Transverse colon (tissue), 4 donors: ENCODE measurements at regions not wholly inside any gene's neighbourhood (a gene's known extent, or its start where the extent isn't known, plus 50 kb on each side); places are given as distances from the start of the nearest gene placed in this dataset.

Experiments
- CTCF ChIP-seq, 5 experiments: fragments of 200-600 bp in 3 of 5; fragments of 450-650 bp in 2 of 5; sonication (generic) in 3 of 5; IDR thresholded peaks; 1 replicate in 2 of 5; 2 replicates in 3 of 5; pipeline ENCODE4 v1.5.1; 2016 to 2017; ENCODE audit warnings: antibody characterized with exemption in 5 of 5, inconsistent platforms in 3 of 5, mild to moderate bottlenecking in 2 of 5, moderate library complexity in 1 of 5
- EP300 ChIP-seq: sonication (generic); formaldehyde crosslinking; IDR thresholded peaks from one replicate; pipeline ENCODE4 v1.6.1; 2017; ENCODE audit warnings: antibody characterized with exemption, low read depth
- POLR2A ChIP-seq: fragments of 450-650 bp; IDR thresholded peaks from one replicate; pipeline ENCODE4 v1.6.1; 2016; ENCODE audit warnings: antibody characterized with exemption, mild to moderate bottlenecking, moderate library complexity
- POLR2AphosphoS5 ChIP-seq, 3 donors: sonication (generic); formaldehyde crosslinking; IDR thresholded peaks; one replicate each; pipeline ENCODE4 v1.6.1; 2016; ENCODE audit warnings: antibody characterized with exemption in 3 of 3

- TF ChIP-seq CTCF (IDR thresholded peaks at IDR 0.05): no peak
- TF ChIP-seq POLR2AphosphoS5 (IDR thresholded peaks at IDR 0.05): no peak
- no peak for TF ChIP-seq POLR2A
- no peak for TF ChIP-seq EP300
These were observed 113.0 kb upstream of the DMRT1 start for GRCh38 chr9:728535-728934.
